ENCODE measurements at regions not wholly inside any gene's neighbourhood (a gene's known extent, or its start where the extent isn't known, plus 50 kb on each side); places are given as distances from the start of the nearest gene placed in this dataset.

DNA sequence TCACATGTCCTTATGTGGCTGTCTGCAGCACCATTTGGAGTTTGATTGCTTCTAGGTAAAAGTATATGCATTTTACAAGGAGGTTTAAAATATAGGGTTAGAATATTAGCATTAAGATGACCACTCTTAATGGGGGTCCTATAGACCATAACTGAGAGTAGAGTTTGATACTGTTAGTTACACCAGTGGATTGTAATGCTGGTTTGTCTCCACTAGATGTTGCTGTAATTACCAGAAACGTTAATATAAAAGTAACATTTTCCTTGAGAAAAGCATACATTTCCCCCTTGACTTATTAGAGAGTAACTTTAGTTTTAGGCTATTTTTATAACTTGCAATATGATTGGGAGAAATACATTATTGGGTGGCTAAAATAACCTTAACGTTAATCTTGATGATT lies 93.0 kb downstream of the ZXDA start:
- TF ChIP-seq, protein P1, sequence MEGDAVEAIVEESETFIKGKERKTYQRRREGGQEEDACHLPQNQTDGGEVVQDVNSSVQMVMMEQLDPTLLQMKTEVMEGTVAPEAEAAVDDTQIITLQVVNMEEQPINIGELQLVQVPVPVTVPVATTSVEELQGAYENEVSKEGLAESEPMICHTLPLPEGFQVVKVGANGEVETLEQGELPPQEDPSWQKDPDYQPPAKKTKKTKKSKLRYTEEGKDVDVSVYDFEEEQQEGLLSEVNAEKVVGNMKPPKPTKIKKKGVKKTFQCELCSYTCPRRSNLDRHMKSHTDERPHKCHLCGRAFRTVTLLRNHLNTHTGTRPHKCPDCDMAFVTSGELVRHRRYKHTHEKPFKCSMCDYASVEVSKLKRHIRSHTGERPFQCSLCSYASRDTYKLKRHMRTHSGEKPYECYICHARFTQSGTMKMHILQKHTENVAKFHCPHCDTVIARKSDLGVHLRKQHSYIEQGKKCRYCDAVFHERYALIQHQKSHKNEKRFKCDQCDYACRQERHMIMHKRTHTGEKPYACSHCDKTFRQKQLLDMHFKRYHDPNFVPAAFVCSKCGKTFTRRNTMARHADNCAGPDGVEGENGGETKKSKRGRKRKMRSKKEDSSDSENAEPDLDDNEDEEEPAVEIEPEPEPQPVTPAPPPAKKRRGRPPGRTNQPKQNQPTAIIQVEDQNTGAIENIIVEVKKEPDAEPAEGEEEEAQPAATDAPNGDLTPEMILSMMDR (IDR thresholded peaks at IDR 0.05; ENCODE audit: low read depth, low read length) = peak; percentile 42; the same call in 1 of the 2 replicates
- TF ChIP-seq EZH2phosphoT487 (IDR thresholded peaks at IDR 0.05; ENCODE audit: low read depth) = no peak

Data from OCI-LY3 (cell line).